ENCODE measurements at regions not wholly inside any gene's neighbourhood (a gene's known extent, or its start where the extent isn't known, plus 50 kb on each side); places are given as distances from the start of the nearest gene placed in this dataset.
"Not testable (repeated sequence)": the region's sequence is repeated elsewhere in the genome, so short reads cannot be mapped to it uniquely, and the experiment has no call there.

- no peak overlapping the region for H3K4me3 ChIP-seq (ENCODE audit: low read length)
- TF ChIP-seq, protein P1, sequence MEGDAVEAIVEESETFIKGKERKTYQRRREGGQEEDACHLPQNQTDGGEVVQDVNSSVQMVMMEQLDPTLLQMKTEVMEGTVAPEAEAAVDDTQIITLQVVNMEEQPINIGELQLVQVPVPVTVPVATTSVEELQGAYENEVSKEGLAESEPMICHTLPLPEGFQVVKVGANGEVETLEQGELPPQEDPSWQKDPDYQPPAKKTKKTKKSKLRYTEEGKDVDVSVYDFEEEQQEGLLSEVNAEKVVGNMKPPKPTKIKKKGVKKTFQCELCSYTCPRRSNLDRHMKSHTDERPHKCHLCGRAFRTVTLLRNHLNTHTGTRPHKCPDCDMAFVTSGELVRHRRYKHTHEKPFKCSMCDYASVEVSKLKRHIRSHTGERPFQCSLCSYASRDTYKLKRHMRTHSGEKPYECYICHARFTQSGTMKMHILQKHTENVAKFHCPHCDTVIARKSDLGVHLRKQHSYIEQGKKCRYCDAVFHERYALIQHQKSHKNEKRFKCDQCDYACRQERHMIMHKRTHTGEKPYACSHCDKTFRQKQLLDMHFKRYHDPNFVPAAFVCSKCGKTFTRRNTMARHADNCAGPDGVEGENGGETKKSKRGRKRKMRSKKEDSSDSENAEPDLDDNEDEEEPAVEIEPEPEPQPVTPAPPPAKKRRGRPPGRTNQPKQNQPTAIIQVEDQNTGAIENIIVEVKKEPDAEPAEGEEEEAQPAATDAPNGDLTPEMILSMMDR (conservative IDR thresholded peaks at IDR 0.05; ENCODE audit: low read length): no peak
- DNase-seq (ENCODE audit: low read depth): no peak
Measured at GRCh38 chr6:125446011-125446410, 144.2 kb upstream of the HDDC2 start.

DNA sequence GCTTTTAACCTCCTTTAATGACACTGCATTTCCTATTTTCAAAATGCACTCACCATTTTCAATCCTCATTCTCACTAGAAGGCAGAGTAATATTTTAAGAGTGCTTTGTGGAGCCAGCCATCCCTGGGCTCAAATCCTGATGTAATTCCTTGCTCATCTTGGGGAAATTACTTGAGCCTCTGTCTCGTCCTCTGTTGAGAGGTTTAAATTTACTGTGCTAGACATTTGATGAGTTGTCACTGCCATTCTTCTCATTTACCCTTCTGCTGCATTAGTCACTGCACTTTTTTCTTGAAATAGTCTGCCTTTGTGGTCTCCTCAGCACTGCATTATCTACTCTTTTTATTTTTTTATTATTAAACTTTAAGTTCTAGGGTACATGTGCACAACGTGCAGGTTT, 150.0 kb upstream of the HDDC2 start:
- no peak overlapping the region for H3K4me3 ChIP-seq (ENCODE audit: low read length)
- DNase-seq (ENCODE audit: low read depth): no peak
- TF ChIP-seq, protein P1 (conservative IDR thresholded peaks at IDR 0.05; ENCODE audit: low read length): no peak

DNA sequence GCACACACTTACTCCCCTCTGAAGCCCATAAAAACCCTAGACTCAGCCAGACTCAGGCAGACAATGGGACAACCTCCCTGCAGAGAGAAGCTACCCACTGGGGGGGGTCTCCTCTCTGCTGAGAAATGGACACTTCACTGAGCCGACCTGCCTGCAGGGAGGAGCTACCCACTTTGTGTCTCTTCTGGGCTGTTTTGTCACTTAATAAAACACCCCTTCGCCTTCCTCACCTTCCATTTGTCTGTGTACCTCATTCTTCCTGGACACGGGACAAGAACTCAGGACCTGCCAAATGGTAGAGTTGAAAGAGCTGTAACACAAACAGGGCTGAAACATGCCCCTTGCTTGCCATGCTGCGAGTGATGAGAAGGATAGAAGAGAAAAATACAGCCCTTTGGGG, 151.7 kb upstream of the HDDC2 start:
- no peak overlapping the region for H3K4me3 ChIP-seq (ENCODE audit: low read length)
- no peak for DNase-seq (ENCODE audit: low read depth)
- TF ChIP-seq, protein P1 (conservative IDR thresholded peaks at IDR 0.05; ENCODE audit: low read length): no peak

DNA sequence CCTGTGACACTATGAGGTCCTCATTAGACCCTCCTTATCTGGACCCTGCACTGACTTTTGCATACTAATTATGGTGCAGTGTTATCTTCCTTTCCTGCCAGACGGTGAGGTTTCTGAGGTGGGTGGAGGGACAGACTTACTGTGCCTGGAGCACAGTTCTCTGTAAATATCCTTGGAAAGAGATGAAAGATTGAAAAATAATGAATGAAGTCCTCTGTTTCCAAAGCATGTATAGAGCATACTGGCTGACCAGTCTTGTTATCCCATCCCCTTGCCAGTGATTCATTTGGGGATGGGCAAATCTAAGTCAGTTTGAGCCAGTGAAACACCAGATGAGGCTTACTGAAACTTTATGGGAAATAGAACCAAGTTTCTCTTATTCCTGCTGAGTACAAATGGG, 152.6 kb upstream of the HDDC2 start:
- TF ChIP-seq, protein P1 (conservative IDR thresholded peaks at IDR 0.05; ENCODE audit: low read length): no peak
- H3K4me3 ChIP-seq (ENCODE audit: low read length): no peak overlapping the region
- DNase-seq (ENCODE audit: low read depth): no peak

DNA sequence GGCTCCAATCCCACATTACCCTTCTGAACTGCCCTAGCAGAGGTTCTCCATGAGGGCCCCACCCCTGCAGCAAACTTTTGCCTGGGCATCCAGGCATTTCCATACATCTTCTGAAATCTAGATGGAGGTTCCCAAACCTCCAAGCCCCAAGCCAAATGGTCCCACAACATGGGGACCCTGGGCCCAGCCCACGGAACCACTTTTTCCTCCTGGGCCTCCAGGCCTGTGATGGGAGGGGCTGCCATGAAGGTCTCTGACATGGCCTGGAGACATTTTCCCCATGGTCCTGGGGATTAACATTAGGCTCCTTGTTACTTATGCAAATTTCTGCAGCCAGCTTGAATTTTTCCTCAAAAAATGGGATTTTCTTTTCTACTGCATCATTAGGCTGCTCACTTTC, 156.7 kb upstream of the HDDC2 start:
- not testable (repeated sequence) for H3K4me3 ChIP-seq (ENCODE audit: low read length); DNase-seq (ENCODE audit: low read depth)

- DNase-seq (ENCODE audit: low read depth); H3K4me3 ChIP-seq (ENCODE audit: low read length): not testable (repeated sequence)
Measured at GRCh38 chr6:125465332-125465731, 163.6 kb upstream of the HDDC2 start.

GRCh38 chr6:125469915-125470314, 168.1 kb upstream of the HDDC2 start:
- no peak for DNase-seq (ENCODE audit: low read depth)
- TF ChIP-seq, protein P1 (conservative IDR thresholded peaks at IDR 0.05; ENCODE audit: low read length): no peak
- H3K4me3 ChIP-seq (ENCODE audit: low read length): no peak overlapping the region

GRCh38 chr6:125471667-125472066, 169.9 kb upstream of the HDDC2 start:
- no peak for DNase-seq (ENCODE audit: low read depth)
- H3K4me3 ChIP-seq (ENCODE audit: low read length): no peak overlapping the region
- TF ChIP-seq, protein P1 (conservative IDR thresholded peaks at IDR 0.05; ENCODE audit: low read length): no peak
